IPS DF 6.9 (cell line): ENCODE measurements at regions not wholly inside any gene's neighbourhood (a gene's known extent, or its start where the extent isn't known, plus 50 kb on each side); places are given as distances from the start of the nearest gene placed in this dataset.
"Not testable (repeated sequence)": the region's sequence is repeated elsewhere in the genome, so short reads cannot be mapped to it uniquely, and the experiment has no call there.

Experiments
- DNase-seq: peaks from one replicate; pipeline ENCODE4 v3.0.0-alpha.2; 2013; ENCODE audit warnings: low read depth, low spot score
- H3K27ac ChIP-seq: one replicate; pipeline ENCODE4 v1.5.1; 2013; ENCODE audit warnings: low read length, control low read depth
- H3K27me3 ChIP-seq: 2 replicates; pipeline ENCODE4 v1.6.1; 2013; ENCODE audit warnings: mild to moderate bottlenecking, low read length; ENCODE audit not compliant: control insufficient read depth, insufficient read depth
- H3K36me3 ChIP-seq: 2 replicates; pipeline ENCODE4 v1.6.1; 2013; ENCODE audit warnings: low read length; ENCODE audit not compliant: control insufficient read depth, insufficient read depth
- H3K4me1 ChIP-seq: 2 replicates; pipeline ENCODE4 v1.6.1; 2013; ENCODE audit warnings: low read length; ENCODE audit not compliant: control insufficient read depth, insufficient read depth
- H3K4me3 ChIP-seq: 2 replicates; pipeline ENCODE4 v1.5.1; 2013; ENCODE audit warnings: mild to moderate bottlenecking, low read length
- H3K9me3 ChIP-seq: 2 replicates; pipeline ENCODE4 v1.6.1; 2013; ENCODE audit warnings: low read length, inconsistent platforms; ENCODE audit not compliant: control insufficient read depth, insufficient read depth
- WGBS: extraction: QIAGEN DNeasy Blood & Tissue Kit; methylation state at CpG from one replicate; pipeline ENCODE4 v1.1.7; 2013; ENCODE audit warnings: mixed read lengths, missing lambda C conversion rate; ENCODE audit not compliant: insufficient read length, insufficient coverage; 5-methylcytosine and 5-hydroxymethylcytosine counted together

DNA sequence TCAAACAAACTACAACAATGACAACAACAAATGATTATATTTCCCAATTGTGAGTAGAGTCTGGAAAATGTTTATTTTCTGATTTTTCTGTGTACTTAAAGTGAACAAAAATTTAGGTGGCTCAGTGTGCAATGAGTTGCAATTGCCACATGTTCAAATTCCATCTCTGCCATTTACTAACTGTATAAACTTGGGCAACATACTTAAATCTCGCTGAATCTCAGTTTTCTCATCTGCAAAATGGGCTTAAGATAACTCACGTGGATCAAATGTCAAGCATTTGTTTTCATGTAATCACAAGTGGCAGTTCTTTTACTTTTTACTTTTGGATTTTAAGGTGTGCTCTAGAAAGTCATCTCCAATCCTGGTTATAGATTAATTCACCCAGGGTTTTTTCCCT, 416.8 kb upstream of the HNRNPA3 start:
- Histone ChIP-seq H3K4me1 (no peaks in the 10 kb centered on the region), H3K4me3 (no peak overlapping the region), H3K27me3 (no peaks in the 10 kb centered on the region), H3K27ac (no peak overlapping the region), H3K9me3 (no peaks in the 10 kb centered on the region; the same call in 1 of the 2 replicates), H3K36me3 (no peaks in the 10 kb centered on the region)
- WGBS = no CpG with 5 or more reads among the region's 2 CpGs
- DNase-seq = no peak

DNA sequence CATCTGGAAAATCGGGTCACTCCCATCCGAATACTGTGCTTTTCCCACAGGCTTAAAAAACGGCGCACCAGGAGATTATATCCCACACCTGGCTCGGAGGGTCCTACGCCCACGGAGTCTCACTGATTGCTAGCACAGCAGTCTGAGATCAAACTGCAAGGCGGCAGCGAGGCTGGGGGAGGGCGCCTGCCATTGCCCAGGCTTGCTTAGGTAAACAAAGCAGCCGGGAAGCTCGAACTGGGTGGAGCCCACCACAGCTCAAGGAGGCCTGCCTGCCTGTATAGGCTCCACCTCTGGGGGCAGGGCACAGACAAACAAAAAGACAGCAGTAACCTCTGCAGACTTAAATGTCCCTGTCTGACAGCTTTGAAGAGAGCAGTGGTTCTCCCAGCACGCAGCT, 415.9 kb upstream of the HNRNPA3 start:
- H3K4me1 ChIP-seq, H3K9me3 ChIP-seq, H3K27ac ChIP-seq, H3K27me3 ChIP-seq, H3K4me3 ChIP-seq, DNase-seq, H3K36me3 ChIP-seq: not testable (repeated sequence)
- no CpG with 5 or more reads among the region's 13 CpGs for WGBS

DNA sequence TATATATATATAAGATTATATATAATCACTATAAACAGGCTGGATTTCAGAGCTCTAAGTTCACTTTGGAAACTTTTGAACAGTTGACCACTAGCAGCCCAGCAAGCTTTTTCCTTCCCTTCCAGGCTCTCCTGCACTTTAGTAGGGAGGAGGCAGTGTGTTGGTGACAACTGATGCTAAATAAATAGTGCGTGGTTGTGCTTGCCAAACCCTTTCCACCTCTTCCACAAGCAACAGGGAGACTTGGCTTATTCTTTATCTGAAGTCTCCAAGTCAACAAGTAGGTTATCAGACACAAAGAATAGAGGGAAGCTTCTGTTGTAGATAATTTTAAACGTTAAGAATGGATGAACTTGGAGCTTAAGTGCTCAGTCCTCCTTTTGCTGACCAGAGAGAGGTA, 408.2 kb upstream of the HNRNPA3 start:
- H3K27me3 ChIP-seq = no peaks in the 10 kb centered on the region
- no CpG with 5 or more reads among the region's 2 CpGs for WGBS
- no peak for DNase-seq
- no peaks in the 10 kb centered on the region for H3K4me1 ChIP-seq
- no peaks in the 10 kb centered on the region for H3K36me3 ChIP-seq
- H3K9me3 ChIP-seq = no peaks in the 10 kb centered on the region
- no peak overlapping the region for H3K27ac ChIP-seq
- H3K4me3 ChIP-seq = no peak overlapping the region

DNA sequence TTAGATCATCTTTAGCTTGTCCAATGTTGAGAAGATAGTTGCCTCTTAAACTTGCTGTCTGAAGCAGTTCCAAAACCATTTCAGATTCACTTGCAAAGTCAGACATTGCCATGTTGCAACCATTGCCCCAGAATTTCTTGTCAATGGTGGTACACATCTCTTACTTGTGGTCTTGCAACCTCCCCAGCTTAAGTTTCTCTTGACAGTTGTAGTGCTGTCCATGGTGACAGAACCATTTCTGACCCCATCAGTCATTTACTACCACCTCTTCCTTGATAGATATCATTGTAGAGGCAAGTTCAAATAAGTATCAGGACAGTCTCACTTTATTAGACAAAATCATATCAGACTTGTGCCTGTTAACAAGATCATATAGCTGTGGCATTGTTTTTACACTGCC, 407.2 kb upstream of the HNRNPA3 start:
- no peak overlapping the region for H3K27ac ChIP-seq
- no peaks in the 10 kb centered on the region for H3K36me3 ChIP-seq
- no peaks in the 10 kb centered on the region for H3K27me3 ChIP-seq
- no peak overlapping the region for H3K4me3 ChIP-seq
- H3K9me3 ChIP-seq = no peaks in the 10 kb centered on the region
- DNase-seq = no peak
- no peaks in the 10 kb centered on the region for H3K4me1 ChIP-seq

- H3K4me3 ChIP-seq = no peak overlapping the region
- no peaks in the 10 kb centered on the region for H3K36me3 ChIP-seq
- WGBS = no CpG with 5 or more reads among the region's 5 CpGs
- no peak overlapping the region for H3K27ac ChIP-seq
- H3K27me3 ChIP-seq = no peaks in the 10 kb centered on the region
- DNase-seq = no peak
- no peaks in the 10 kb centered on the region for H3K9me3 ChIP-seq
- peaks cover 4% of the 10 kb centered on the region; the same call in 1 of the 2 replicates for H3K4me1 ChIP-seq
Observed at GRCh38 chr2:176812246-176812775, 400.3 kb upstream of the HNRNPA3 start.

DNA sequence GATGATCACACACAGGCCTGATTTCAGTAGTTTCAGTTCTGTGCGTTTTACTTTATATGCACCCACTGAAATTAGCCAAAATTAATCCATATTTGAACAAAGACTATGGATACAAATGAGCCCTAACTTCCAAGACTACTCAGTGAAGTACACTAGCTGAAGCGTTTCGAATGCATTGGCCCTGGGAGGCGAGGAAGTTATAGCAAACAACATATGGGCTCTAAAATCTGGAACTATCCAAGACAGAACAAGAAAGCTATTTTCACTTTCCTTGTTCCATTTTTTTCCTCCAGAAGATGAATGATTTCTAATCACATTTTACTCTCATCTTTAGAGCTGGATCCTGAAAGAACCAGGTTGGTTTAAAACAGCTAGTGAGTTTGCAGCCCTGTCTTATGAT, 399.4 kb upstream of the HNRNPA3 start:
- Histone ChIP-seq H3K9me3 (no peaks in the 10 kb centered on the region), H3K27ac (no peak overlapping the region), H3K4me3 (no peak overlapping the region), H3K27me3 (no peaks in the 10 kb centered on the region), H3K36me3 (no peaks in the 10 kb centered on the region), H3K4me1 (peaks cover 4% of the 10 kb centered on the region; the same call in 1 of the 2 replicates)
- DNase-seq = no peak
- no CpG with 5 or more reads among the region's 4 CpGs for WGBS

GRCh38 chr2:176813621-176814049, 399.0 kb upstream of the HNRNPA3 start:
- DNase-seq = no peak
- Histone ChIP-seq H3K9me3 (no peaks in the 10 kb centered on the region), H3K4me1 (peaks cover 4% of the 10 kb centered on the region; the same call in 1 of the 2 replicates), H3K36me3 (no peaks in the 10 kb centered on the region), H3K27me3 (no peaks in the 10 kb centered on the region), H3K27ac (no peak overlapping the region), H3K4me3 (no peak overlapping the region)
- WGBS = no CpG with 5 or more reads among the region's 2 CpGs

DNA sequence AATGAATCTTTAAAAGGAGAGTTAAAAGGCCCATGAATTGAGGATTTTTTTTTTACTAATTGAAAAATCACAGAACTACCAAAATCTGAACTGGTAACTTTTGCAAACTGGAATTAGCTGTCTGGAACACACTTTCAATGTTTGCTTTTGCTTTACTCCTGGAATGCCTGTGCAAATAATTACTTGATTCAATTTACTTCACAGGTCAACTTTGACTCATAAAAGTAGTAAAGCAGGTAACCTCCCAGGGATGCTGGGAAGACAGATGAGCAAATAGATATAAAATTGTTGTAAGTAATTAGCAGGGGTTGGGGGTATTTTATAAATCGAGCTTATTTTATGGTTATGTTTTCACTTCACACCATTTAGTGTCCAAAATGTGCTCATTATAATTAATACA, 398.3 kb upstream of the HNRNPA3 start:
- WGBS = no CpG with 5 or more reads among the region's 1 CpG
- Histone ChIP-seq H3K27ac (no peak overlapping the region), H3K9me3 (no peaks in the 10 kb centered on the region), H3K4me1 (peaks cover 7% of the 10 kb centered on the region; the same call in 1 of the 2 replicates), H3K36me3 (no peaks in the 10 kb centered on the region), H3K4me3 (no peak overlapping the region), H3K27me3 (no peaks in the 10 kb centered on the region)
- no peak for DNase-seq

- WGBS = no CpG with 5 or more reads among the region's 2 CpGs
- Histone ChIP-seq H3K27ac (no peak overlapping the region), H3K4me3 (no peak overlapping the region), H3K36me3 (no peaks in the 10 kb centered on the region), H3K27me3 (no peaks in the 10 kb centered on the region), H3K9me3 (no peaks in the 10 kb centered on the region), H3K4me1 (peaks cover 7% of the 10 kb centered on the region; the same call in 1 of the 2 replicates)
- no peak for DNase-seq
Observed at GRCh38 chr2:176814740-176815367, 397.7 kb upstream of the HNRNPA3 start.

DNA sequence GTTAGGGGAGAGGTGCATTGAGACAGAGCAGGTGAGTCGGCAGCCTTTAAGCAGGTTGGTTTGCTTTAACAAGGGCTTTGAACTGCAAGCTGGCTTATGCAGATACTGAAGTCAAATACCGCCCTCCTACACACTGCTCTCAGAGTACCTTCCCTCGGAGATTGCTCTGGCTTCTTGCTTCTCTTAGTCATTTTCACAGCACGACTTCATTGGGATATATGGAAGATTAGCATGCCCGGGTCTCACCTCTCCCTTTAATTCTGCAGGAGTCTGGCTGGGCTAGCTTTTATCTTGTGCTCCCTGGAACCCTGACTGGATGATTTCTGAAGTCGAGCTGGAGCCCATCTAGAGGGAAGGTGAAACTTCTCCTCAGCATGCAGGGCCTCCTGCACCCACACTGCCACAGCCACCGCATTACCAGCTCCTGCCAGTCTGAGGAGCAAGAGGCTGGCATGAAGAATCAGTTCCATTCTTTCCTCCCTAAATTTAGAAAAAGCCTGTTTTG, 395.5 kb upstream of the HNRNPA3 start:
- H3K27ac ChIP-seq = no peak overlapping the region

DNA sequence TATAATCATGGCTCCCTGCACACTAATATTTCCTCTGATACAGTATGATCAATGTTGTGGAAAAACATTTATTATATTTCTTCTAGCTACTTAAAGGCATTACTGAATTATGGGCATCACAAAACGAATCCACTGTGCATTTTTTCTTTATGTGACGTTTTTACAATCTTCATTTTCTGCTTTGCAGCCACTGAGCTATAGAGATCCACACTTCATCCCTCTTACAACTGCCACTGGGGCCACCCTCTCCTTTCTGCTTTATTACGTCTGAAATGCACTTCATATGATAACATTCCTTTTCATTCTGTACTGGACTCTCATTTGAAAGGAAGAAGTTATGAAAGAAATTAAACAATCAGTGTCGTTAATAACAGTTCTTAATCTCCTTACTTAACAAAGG, 394.5 kb upstream of the HNRNPA3 start:
- peaks cover 7% of the 10 kb centered on the region; the same call in 1 of the 2 replicates for H3K4me1 ChIP-seq
- no peaks in the 10 kb centered on the region for H3K27me3 ChIP-seq
- no peak for DNase-seq
- H3K4me3 ChIP-seq = no peak overlapping the region
- no CpG with 5 or more reads among the region's 4 CpGs for WGBS
- H3K36me3 ChIP-seq = no peaks in the 10 kb centered on the region
- H3K27ac ChIP-seq = no peak overlapping the region
- no peaks in the 10 kb centered on the region for H3K9me3 ChIP-seq

More for the DNA sequence above, 395.5 kb upstream of the HNRNPA3 start:
- no peaks in the 10 kb centered on the region for H3K27me3 ChIP-seq
- WGBS = no CpG with 5 or more reads among the region's 7 CpGs
- no peak overlapping the region for H3K4me3 ChIP-seq
- H3K4me1 ChIP-seq = peaks cover 7% of the 10 kb centered on the region; the same call in 1 of the 2 replicates
- no peaks in the 10 kb centered on the region for H3K36me3 ChIP-seq
- no peak for DNase-seq
- no peaks in the 10 kb centered on the region for H3K9me3 ChIP-seq
